ENCODE measurements at regions not wholly inside any gene's neighbourhood (a gene's known extent, or its start where the extent isn't known, plus 50 kb on each side); places are given as distances from the start of the nearest gene placed in this dataset.

DNA sequence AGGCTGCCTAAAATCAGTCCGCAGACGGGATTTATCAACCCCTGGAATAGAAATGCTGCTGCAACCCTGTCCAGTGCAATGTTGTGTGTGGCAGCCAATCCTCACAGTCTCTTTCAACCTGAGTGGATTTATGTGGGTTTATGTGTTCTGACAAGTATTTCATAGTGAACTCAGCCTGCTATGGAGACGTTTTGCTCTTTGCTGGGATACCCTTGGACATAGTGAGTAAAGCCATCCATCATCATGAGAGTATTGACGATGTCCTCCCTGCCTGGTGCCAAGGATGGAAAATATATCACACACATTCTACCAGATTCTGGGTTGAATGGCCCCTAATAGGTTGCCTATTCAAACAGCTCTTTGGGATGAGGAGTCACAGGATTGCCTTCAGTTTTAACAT, 219.1 kb downstream of the SOCS6 start (continued):
- no peak for TF ChIP-seq TCF7L2 (IDR thresholded peaks at IDR 0.05; ENCODE audit: borderline replicate concordance, extremely low read depth, insufficient read depth, insufficient read length)

DNA sequence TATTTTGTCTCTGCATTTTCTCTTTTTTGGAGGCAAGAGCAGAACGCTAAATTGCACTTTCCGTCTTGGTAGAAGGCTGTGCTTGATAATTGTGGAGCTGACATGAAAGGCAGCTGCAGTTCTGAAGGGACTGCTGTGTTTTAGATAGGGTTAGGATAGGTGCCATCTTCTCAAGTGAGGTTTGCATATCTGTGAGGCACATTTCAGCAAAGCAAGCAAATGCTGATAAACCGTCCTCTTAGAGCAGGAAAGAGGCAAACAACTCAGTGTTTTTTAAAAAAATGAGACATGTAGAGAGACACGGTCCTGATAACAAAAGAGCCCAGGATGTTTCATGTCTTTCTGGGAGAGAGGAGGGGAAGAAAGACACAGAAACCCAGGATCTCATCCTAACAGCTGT, 217.7 kb downstream of the SOCS6 start:
- no peak overlapping the region for H3K4me2 ChIP-seq (ENCODE audit: low read length)
- TF ChIP-seq CEBPB (IDR thresholded peaks at IDR 0.05; ENCODE audit: low read depth), result no peak
- no peaks in the 10 kb centered on the region for H3K36me3 ChIP-seq (ENCODE audit: control insufficient read depth in 1 of 2, insufficient read depth in 2 of 2, low read length in 2 of 2)
- POLR2A ChIA-PET, result no interaction called here
- no peaks in the 10 kb centered on the region for H3K79me2 ChIP-seq (ENCODE audit: insufficient read depth, low read length)
- ATAC-seq (no peak), DNase-seq (ENCODE audit: low read depth, low spot score) (no peak)
- H3K27ac ChIP-seq (ENCODE audit: low read depth, low read length), result no peak overlapping the region
- no peaks in the 10 kb centered on the region for H3K4me1 ChIP-seq (ENCODE audit: control insufficient read depth in 1 of 2, insufficient read depth in 2 of 2, low read length in 2 of 2)
- no peaks in the 10 kb centered on the region for H4K20me1 ChIP-seq (ENCODE audit: insufficient read depth)
- intact Hi-C loops (cut with micrococcal nuclease), result no loop called here
- no peak overlapping the region for H2AFZ ChIP-seq (ENCODE audit: low read depth, low read length, poor library complexity, severe bottlenecking)
- CTCF ChIA-PET, result no interaction called here
- H3K9ac ChIP-seq (ENCODE audit: low read length), result no peak overlapping the region
- no peaks in the 10 kb centered on the region for H3K9me2 ChIP-seq (ENCODE audit: insufficient read depth)
- no peak overlapping the region for H3K4me3 ChIP-seq (replicated peaks in 1 of 2; ENCODE audit: low read depth in 1 of 2, low read length in 2 of 2)
- RAD21 ChIA-PET (ENCODE audit: low non-redundant PET in 1 of 2, low total read pairs in 2 of 2, uncharacterized antibody in 2 of 2, unreplicated experiment in 2 of 2), result no interaction called here
- no peaks in the 10 kb centered on the region for H3K9me3 ChIP-seq (ENCODE audit: control insufficient read depth in 1 of 2, insufficient read depth in 1 of 2, low read depth in 1 of 2, low read length in 2 of 2)
- H3K27me3 ChIP-seq (ENCODE audit: insufficient read depth, low read length), result no peaks in the 10 kb centered on the region
- no TSS peak for BruUV-seq (replicated peaks)

DNA sequence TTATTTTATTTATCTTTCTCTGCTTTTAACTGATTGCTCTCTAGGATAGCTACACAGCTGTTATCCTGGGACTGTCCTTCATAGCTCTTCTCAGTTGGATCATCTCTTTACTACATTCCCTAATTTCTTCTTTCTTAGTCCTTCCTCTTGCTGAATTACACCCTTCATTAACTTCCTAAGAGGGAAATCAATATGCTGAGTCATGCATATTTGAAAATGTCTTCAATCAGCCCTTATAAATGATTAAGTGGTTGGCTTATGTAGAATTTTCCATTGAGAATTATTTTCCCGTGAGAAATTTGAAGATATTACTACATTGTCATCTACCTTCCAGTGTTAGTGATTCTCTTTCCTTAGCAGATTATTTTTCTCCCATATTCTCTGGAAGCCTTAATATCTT, 214.2 kb downstream of the SOCS6 start:
- ATAC-seq (no peak), DNase-seq (ENCODE audit: low read depth, low spot score) (no peak)
- Histone ChIP-seq H3K4me2 (ENCODE audit: low read length) (no peak overlapping the region), H3K9ac (ENCODE audit: low read length) (no peak overlapping the region), H3K4me3 (replicated peaks in 1 of 2; ENCODE audit: low read depth in 1 of 2, low read length in 2 of 2) (no peak overlapping the region), H3K9me2 (ENCODE audit: insufficient read depth) (no peaks in the 10 kb centered on the region), H3K27me3 (ENCODE audit: insufficient read depth, low read length) (no peaks in the 10 kb centered on the region), H3K27ac (ENCODE audit: low read depth, low read length) (no peak overlapping the region), H3K9me3 (ENCODE audit: control insufficient read depth in 1 of 2, insufficient read depth in 1 of 2, low read depth in 1 of 2, low read length in 2 of 2) (no peaks in the 10 kb centered on the region), H4K20me1 (ENCODE audit: insufficient read depth) (no peaks in the 10 kb centered on the region), H3K36me3 (ENCODE audit: control insufficient read depth in 1 of 2, insufficient read depth in 2 of 2, low read length in 2 of 2) (no peaks in the 10 kb centered on the region), H2AFZ (ENCODE audit: low read depth, low read length, poor library complexity, severe bottlenecking) (peak overlapping the region; percentile 57), H3K79me2 (ENCODE audit: insufficient read depth, low read length) (no peaks in the 10 kb centered on the region), H3K4me1 (ENCODE audit: control insufficient read depth in 1 of 2, insufficient read depth in 2 of 2, low read length in 2 of 2) (no peaks in the 10 kb centered on the region)
- BruUV-seq (replicated peaks), result no TSS peak
- intact Hi-C loops (cut with micrococcal nuclease), result no loop called here
- CTCF ChIA-PET, result no interaction called here
- POLR2A ChIA-PET, result no interaction called here
- RAD21 ChIA-PET (ENCODE audit: low non-redundant PET in 1 of 2, low total read pairs in 2 of 2, uncharacterized antibody in 2 of 2, unreplicated experiment in 2 of 2), result no interaction called here
- no peak for TF ChIP-seq CBX3 (IDR thresholded peaks at IDR 0.05; ENCODE audit: low read depth)
- TF ChIP-seq, protein P1, sequence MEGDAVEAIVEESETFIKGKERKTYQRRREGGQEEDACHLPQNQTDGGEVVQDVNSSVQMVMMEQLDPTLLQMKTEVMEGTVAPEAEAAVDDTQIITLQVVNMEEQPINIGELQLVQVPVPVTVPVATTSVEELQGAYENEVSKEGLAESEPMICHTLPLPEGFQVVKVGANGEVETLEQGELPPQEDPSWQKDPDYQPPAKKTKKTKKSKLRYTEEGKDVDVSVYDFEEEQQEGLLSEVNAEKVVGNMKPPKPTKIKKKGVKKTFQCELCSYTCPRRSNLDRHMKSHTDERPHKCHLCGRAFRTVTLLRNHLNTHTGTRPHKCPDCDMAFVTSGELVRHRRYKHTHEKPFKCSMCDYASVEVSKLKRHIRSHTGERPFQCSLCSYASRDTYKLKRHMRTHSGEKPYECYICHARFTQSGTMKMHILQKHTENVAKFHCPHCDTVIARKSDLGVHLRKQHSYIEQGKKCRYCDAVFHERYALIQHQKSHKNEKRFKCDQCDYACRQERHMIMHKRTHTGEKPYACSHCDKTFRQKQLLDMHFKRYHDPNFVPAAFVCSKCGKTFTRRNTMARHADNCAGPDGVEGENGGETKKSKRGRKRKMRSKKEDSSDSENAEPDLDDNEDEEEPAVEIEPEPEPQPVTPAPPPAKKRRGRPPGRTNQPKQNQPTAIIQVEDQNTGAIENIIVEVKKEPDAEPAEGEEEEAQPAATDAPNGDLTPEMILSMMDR (IDR thresholded peaks at IDR 0.05 in 2 of 3, conservative IDR thresholded peaks at IDR 0.05 in 1 of 3; ENCODE audit: borderline replicate concordance in 1 of 3, insufficient read depth in 1 of 3, low read depth in 2 of 3, low read length in 2 of 3), result no peak
- no peak for TF ChIP-seq RAD21 (IDR thresholded peaks at IDR 0.05; ENCODE audit: low read depth)
- TF ChIP-seq, protein P2, sequence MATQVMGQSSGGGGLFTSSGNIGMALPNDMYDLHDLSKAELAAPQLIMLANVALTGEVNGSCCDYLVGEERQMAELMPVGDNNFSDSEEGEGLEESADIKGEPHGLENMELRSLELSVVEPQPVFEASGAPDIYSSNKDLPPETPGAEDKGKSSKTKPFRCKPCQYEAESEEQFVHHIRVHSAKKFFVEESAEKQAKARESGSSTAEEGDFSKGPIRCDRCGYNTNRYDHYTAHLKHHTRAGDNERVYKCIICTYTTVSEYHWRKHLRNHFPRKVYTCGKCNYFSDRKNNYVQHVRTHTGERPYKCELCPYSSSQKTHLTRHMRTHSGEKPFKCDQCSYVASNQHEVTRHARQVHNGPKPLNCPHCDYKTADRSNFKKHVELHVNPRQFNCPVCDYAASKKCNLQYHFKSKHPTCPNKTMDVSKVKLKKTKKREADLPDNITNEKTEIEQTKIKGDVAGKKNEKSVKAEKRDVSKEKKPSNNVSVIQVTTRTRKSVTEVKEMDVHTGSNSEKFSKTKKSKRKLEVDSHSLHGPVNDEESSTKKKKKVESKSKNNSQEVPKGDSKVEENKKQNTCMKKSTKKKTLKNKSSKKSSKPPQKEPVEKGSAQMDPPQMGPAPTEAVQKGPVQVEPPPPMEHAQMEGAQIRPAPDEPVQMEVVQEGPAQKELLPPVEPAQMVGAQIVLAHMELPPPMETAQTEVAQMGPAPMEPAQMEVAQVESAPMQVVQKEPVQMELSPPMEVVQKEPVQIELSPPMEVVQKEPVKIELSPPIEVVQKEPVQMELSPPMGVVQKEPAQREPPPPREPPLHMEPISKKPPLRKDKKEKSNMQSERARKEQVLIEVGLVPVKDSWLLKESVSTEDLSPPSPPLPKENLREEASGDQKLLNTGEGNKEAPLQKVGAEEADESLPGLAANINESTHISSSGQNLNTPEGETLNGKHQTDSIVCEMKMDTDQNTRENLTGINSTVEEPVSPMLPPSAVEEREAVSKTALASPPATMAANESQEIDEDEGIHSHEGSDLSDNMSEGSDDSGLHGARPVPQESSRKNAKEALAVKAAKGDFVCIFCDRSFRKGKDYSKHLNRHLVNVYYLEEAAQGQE (IDR thresholded peaks at IDR 0.05; ENCODE audit: low read depth), result no peak
- TF ChIP-seq SRF (IDR thresholded peaks at IDR 0.05; ENCODE audit: low read depth), result no peak
- TF ChIP-seq EZH2phosphoT487 (IDR thresholded peaks at IDR 0.05; ENCODE audit: borderline replicate concordance), result no peak
- TF ChIP-seq TCF7L2 (IDR thresholded peaks at IDR 0.05; ENCODE audit: borderline replicate concordance, extremely low read depth, insufficient read depth, insufficient read length), result no peak
- TF ChIP-seq CEBPB (IDR thresholded peaks at IDR 0.05; ENCODE audit: low read depth), result no peak
- TF ChIP-seq, protein P3, sequence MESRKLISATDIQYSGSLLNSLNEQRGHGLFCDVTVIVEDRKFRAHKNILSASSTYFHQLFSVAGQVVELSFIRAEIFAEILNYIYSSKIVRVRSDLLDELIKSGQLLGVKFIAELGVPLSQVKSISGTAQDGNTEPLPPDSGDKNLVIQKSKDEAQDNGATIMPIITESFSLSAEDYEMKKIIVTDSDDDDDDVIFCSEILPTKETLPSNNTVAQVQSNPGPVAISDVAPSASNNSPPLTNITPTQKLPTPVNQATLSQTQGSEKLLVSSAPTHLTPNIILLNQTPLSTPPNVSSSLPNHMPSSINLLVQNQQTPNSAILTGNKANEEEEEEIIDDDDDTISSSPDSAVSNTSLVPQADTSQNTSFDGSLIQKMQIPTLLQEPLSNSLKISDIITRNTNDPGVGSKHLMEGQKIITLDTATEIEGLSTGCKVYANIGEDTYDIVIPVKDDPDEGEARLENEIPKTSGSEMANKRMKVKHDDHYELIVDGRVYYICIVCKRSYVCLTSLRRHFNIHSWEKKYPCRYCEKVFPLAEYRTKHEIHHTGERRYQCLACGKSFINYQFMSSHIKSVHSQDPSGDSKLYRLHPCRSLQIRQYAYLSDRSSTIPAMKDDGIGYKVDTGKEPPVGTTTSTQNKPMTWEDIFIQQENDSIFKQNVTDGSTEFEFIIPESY (IDR thresholded peaks at IDR 0.05; ENCODE audit: extremely low read depth, insufficient replicate concordance, low read length), result no peak
- TF ChIP-seq EZH2 (IDR thresholded peaks at IDR 0.05), result no peak
- TF ChIP-seq POLR2A (IDR thresholded peaks at IDR 0.05; ENCODE audit: borderline replicate concordance, extremely low read depth, insufficient read depth, insufficient read length), result no peak
- TF ChIP-seq JUND (IDR thresholded peaks at IDR 0.05), result no peak

All from HCT116 (cell line).